Activated CD8-positive, alpha-beta T cell treated with anti-CD3 and anti-CD28 coated beads for 36 hours (primary cell): ENCODE measurements at regions not wholly inside any gene's neighbourhood (a gene's known extent, or its start where the extent isn't known, plus 50 kb on each side); places are given as distances from the start of the nearest gene placed in this dataset.

Source experiments
- ATAC-seq: fragments of 200-7000 bp; cut with Tn5 transposase; one replicate; pipeline ENCODE4 v1.10.0; 2021; ENCODE audit warnings: mild to moderate bottlenecking, moderate library complexity
- CTCF ChIA-PET: fragments of 350-600 bp; sonication (Branson Sonifier 250); formaldehyde crosslinking; loops from one replicate; lab custom pipeline; 2021; ENCODE audit warnings: antibody characterized with exemption; lab: Charles Lee
- POLR2A ChIA-PET: fragments of 350-600 bp; sonication (Branson Sonifier 250); formaldehyde crosslinking; loops from one replicate; lab custom pipeline; 2021; ENCODE audit warnings: antibody characterized with exemption; lab: Charles Lee
- DNase-seq: peaks from one replicate; pipeline ENCODE4 v3.0.0-alpha.2; 2020
- H3K27ac Mint-ChIP-seq: one replicate; pipeline ENCODE4 v1.8.0; 2021; ENCODE audit warnings: mild to moderate bottlenecking, mixed read lengths
- H3K27me3 Mint-ChIP-seq: one replicate; pipeline ENCODE4 v1.8.0; 2021; ENCODE audit warnings: mixed read lengths
- H3K36me3 Mint-ChIP-seq: one replicate; pipeline ENCODE4 v1.8.0; 2021; ENCODE audit warnings: low read depth, mixed read lengths
- H3K4me1 Mint-ChIP-seq: one replicate; pipeline ENCODE4 v1.8.0; 2021; ENCODE audit warnings: low read depth, mixed read lengths
- H3K4me3 Mint-ChIP-seq: one replicate; pipeline ENCODE4 v1.8.0; 2021; ENCODE audit warnings: mild to moderate bottlenecking, moderate library complexity, mixed read lengths
- H3K9me3 Mint-ChIP-seq: one replicate; pipeline ENCODE4 v1.8.0; 2021; ENCODE audit warnings: mixed read lengths
- CTCF ChIP-seq: fragments of 200-600 bp; IDR thresholded peaks from one replicate; pipeline ENCODE4 v1.8.0; 2022; ENCODE audit warnings: antibody characterized with exemption, mild to moderate bottlenecking
- intact Hi-C: fragments of 100-400 bp; cut with micrococcal nuclease; formaldehyde crosslinking; loops from one replicate; pipeline ENCODE4 v1.10.0; 2022

DNA sequence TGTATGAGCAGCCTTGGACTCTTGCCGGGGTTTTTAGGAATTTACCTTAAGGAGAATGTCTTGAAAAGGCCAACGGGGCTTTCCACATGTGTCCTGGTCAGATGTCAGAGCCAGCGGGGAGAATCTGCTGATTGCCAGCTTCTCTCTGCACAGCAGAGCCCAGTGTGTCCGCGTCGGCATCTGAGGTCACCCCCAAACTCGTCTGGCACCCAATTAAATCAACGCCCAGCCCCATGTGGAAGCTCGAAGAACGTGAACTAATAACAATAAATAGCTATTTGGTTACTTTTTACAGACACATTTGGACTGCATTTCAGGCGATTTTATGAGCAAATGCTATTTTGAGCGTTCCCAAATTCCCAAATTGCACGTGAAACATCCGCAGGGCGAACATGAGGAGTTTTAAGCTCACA lies 303.5 kb downstream of the FOXL1 start:
- CTCF ChIA-PET = no interaction called here
- ATAC-seq = no peak
- no peaks in the 10 kb centered on the region for H3K4me1 Mint-ChIP-seq
- H3K27ac Mint-ChIP-seq = no peak overlapping the region
- peaks cover 37% of the 10 kb centered on the region for H3K27me3 Mint-ChIP-seq
- TF ChIP-seq CTCF = no peak
- no peak for DNase-seq
- H3K4me3 Mint-ChIP-seq = no peak overlapping the region
- intact Hi-C loops = no loop called here
- POLR2A ChIA-PET = no interaction called here
- H3K36me3 Mint-ChIP-seq = no peaks in the 10 kb centered on the region
- H3K9me3 Mint-ChIP-seq = no peaks in the 10 kb centered on the region

GRCh38 chr16:86882586-86883280 lies 304.4 kb downstream of the FOXL1 start:
- Mint-ChIP-seq H3K4me3 (no peak overlapping the region), H3K4me1 (no peaks in the 10 kb centered on the region), H3K27ac (no peak overlapping the region), H3K36me3 (no peaks in the 10 kb centered on the region), H3K9me3 (no peaks in the 10 kb centered on the region), H3K27me3 (peaks cover 30% of the 10 kb centered on the region)
- TF ChIP-seq CTCF = no peak
- intact Hi-C loops = no loop called here
- POLR2A ChIA-PET = interaction anchor here (1.0 kb wide), 1 partner anchor 10 kb away, joined by 3 read pairs; no protein-coding TSS in a partner anchor
- no peak for DNase-seq
- CTCF ChIA-PET = interaction anchor here (0.8 kb wide), 1 partner anchor 9 kb away, joined by 3 read pairs; no protein-coding TSS in a partner anchor
- ATAC-seq = no peak

GRCh38 chr16:86883583-86884389 lies 305.4 kb downstream of the FOXL1 start:
- Mint-ChIP-seq H3K27ac (no peak overlapping the region), H3K36me3 (no peaks in the 10 kb centered on the region), H3K4me1 (no peaks in the 10 kb centered on the region), H3K27me3 (peaks cover 22% of the 10 kb centered on the region), H3K4me3 (no peak overlapping the region), H3K9me3 (no peaks in the 10 kb centered on the region)
- POLR2A ChIA-PET = no interaction called here
- CTCF ChIA-PET = no interaction called here
- DNase-seq = no peak
- no peak for ATAC-seq
- intact Hi-C loops = no loop called here
- no peak for TF ChIP-seq CTCF

GRCh38 chr16:86884390-86884650 lies 306.0 kb downstream of the FOXL1 start:
- POLR2A ChIA-PET = no interaction called here

More at GRCh38 chr16:86884390-86884650, 306.0 kb downstream of the FOXL1 start:
- H3K27ac Mint-ChIP-seq = no peak overlapping the region
- peaks cover 16% of the 10 kb centered on the region for H3K27me3 Mint-ChIP-seq
- no peak for TF ChIP-seq CTCF
- no peaks in the 10 kb centered on the region for H3K9me3 Mint-ChIP-seq
- no peaks in the 10 kb centered on the region for H3K36me3 Mint-ChIP-seq
- intact Hi-C loops = no loop called here
- H3K4me1 Mint-ChIP-seq = no peaks in the 10 kb centered on the region
- no peak for ATAC-seq
- H3K4me3 Mint-ChIP-seq = no peak overlapping the region
- CTCF ChIA-PET = no interaction called here
- no peak for DNase-seq
